GM19238 (cell line): ENCODE measurements at regions not wholly inside any gene's neighbourhood (a gene's known extent, or its start where the extent isn't known, plus 50 kb on each side); places are given as distances from the start of the nearest gene placed in this dataset.

ENCODE experiments used
- DNase-seq: peaks from one replicate; pipeline ENCODE4 v3.0.0; 2011; ENCODE audit warnings: low spot score; ENCODE audit not compliant: insufficient read length

- no peak for DNase-seq
Observed at GRCh38 chr5:173826086-173826427, 62.1 kb upstream of the CPEB4 start.

GRCh38 chr5:173826428-173827350 is 61.5 kb upstream of the CPEB4 start:
- no peak for DNase-seq

- DNase-seq: no peak
Observed at GRCh38 chr5:173828952-173829351, 59.2 kb upstream of the CPEB4 start.

- no peak for DNase-seq
Observed at GRCh38 chr5:173829826-173830225, 58.3 kb upstream of the CPEB4 start.

- no peak for DNase-seq
Observed at GRCh38 chr5:173830421-173830820, 57.7 kb upstream of the CPEB4 start.

- no peak for DNase-seq
Observed at GRCh38 chr5:173831196-173831914, 56.8 kb upstream of the CPEB4 start.

GRCh38 chr5:173832386-173832785 is 55.8 kb upstream of the CPEB4 start:
- DNase-seq: no peak

GRCh38 chr5:173833196-173833985 is 54.8 kb upstream of the CPEB4 start:
- no peak for DNase-seq

- DNase-seq: no peak
Observed at GRCh38 chr5:173834071-173834771, 53.9 kb upstream of the CPEB4 start.

GRCh38 chr5:173835131-173835530 is 53.0 kb upstream of the CPEB4 start:
- no peak for DNase-seq

- DNase-seq: no peak
Observed at GRCh38 chr5:173835661-173836060, 52.5 kb upstream of the CPEB4 start.

- no peak for DNase-seq
Observed at GRCh38 chr5:173837654-173838053, 50.5 kb upstream of the CPEB4 start.
